ENCODE measurements at regions not wholly inside any gene's neighbourhood (a gene's known extent, or its start where the extent isn't known, plus 50 kb on each side); places are given as distances from the start of the nearest gene placed in this dataset.

DNA sequence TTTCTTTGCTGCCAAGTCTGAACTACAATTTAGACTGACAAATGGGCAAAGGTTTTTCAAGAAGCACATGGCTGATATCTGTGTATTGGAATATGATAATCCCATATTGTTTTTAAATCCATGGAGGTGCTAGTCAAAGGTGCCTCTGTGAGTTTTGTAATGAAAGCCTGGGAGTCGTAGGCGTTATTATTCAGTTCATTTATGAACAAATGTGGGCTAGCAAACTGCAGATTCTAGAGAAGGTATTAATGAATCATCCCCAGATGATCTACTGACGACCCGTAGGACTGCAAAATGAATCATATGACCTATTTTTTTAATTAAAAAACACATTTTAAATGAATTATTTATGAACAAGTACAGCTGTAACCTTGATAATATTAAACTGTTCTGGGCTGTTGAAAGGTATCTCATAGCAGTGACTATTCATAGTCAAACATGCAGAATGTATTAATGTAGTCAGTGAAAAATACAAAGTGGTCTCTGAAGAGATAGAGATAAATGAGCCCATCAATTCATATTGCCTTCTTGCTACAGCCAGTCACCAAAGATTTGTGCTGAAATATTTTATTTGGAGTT, 1317.8 kb upstream of the MAP3K7 start:
- H3K36me3 ChIP-seq (ENCODE audit: control insufficient read depth in 2 of 4, insufficient read depth in 4 of 4, low read length in 3 of 4), result no peaks in the 10 kb centered on the region
- 92% methylated on average over 4 of the region's 4 CpGs; no CpG with 5 or more reads in 1 of the 2 experiments for WGBS, 2 experiments (ENCODE audit: extremely low coverage in 1 of 2, insufficient coverage in 1 of 2, insufficient read length in 1 of 2, insufficient replicate concordance in 2 of 2, low coverage in 1 of 2, low lambda C conversion rate in 2 of 2, missing lambda C conversion rate in 1 of 2)
- H4K91ac ChIP-seq (replicated peaks; ENCODE audit: insufficient read length, low read length), result no peak overlapping the region
- H4K8ac ChIP-seq (ENCODE audit: extremely low read depth, insufficient read depth, low read length), result no peak overlapping the region
- H2BK20ac ChIP-seq (ENCODE audit: low read length), result no peak overlapping the region
- H3K9me3 ChIP-seq (ENCODE audit: insufficient read depth in 2 of 2, low read depth in 1 of 2, low read length in 1 of 2), result no peaks in the 10 kb centered on the region
- DNase-seq (ENCODE audit: low read depth in 1 of 2, low spot score in 2 of 2) (no peak), FAIRE-seq (no peak)
- TF ChIP-seq KDM1A (IDR thresholded peaks at IDR 0.05; ENCODE audit: borderline replicate concordance, low read length) (no peak), BCL11A (IDR thresholded peaks at IDR 0.05; ENCODE audit: low read depth in 2 of 2, low read length in 2 of 2) (no peak), CTBP2 (IDR thresholded peaks at IDR 0.05; ENCODE audit: borderline replicate concordance, insufficient read depth, insufficient read length, low read length) (no peak), SAP30 (IDR thresholded peaks at IDR 0.05; ENCODE audit: insufficient read depth, insufficient replicate concordance, low read length) (no peak), RAD21 (IDR thresholded peaks at IDR 0.05 in 1 of 2, conservative IDR thresholded peaks at IDR 0.05 in 1 of 2; ENCODE audit: low read depth in 2 of 2, low read length in 2 of 2) (no peak), CBX5 (IDR thresholded peaks at IDR 0.05; ENCODE audit: low read depth, low read length) (no peak), BACH1 (IDR thresholded peaks at IDR 0.05; ENCODE audit: low read length) (no peak), EGR1 (IDR thresholded peaks at IDR 0.05; ENCODE audit: borderline replicate concordance, low read depth, low read length) (no peak), EP300 (IDR thresholded peaks at IDR 0.05; ENCODE audit: borderline replicate concordance in 1 of 2, low read depth in 2 of 2, low read length in 2 of 2) (no peak), CEBPB (IDR thresholded peaks at IDR 0.05; ENCODE audit: low read depth, low read length) (no peak), TAF1 (IDR thresholded peaks at IDR 0.05; ENCODE audit: low read depth, low read length) (no peak)
- no peak overlapping the region for H3K18ac ChIP-seq (ENCODE audit: extremely low read depth, low read length)
- no peak overlapping the region for H4K5ac ChIP-seq (ENCODE audit: insufficient read length, low read depth, low read length)
- no peak overlapping the region for H3K4me3 ChIP-seq (ENCODE audit: extremely low read depth in 1 of 4, insufficient read depth in 2 of 4, low read depth in 3 of 4, low read length in 4 of 4)
- H2BK5ac ChIP-seq (ENCODE audit: low read depth, low read length), result no peak overlapping the region
- H3K9ac ChIP-seq (replicated peaks in 1 of 4; ENCODE audit: extremely low read depth in 1 of 4, low read depth in 3 of 4, low read length in 3 of 4), result no peak overlapping the region
- no peaks in the 10 kb centered on the region for H4K20me1 ChIP-seq (replicated peaks in 1 of 2; ENCODE audit: control insufficient read depth in 1 of 2, insufficient read depth in 2 of 2, low read length in 2 of 2)
- no peak overlapping the region for H3K27ac ChIP-seq (ENCODE audit: low read depth, low read length)
- H3K79me1 ChIP-seq (ENCODE audit: low read depth, low read length), result no peaks in the 10 kb centered on the region
- H3K27me3 ChIP-seq (replicated peaks in 1 of 4; ENCODE audit: control insufficient read depth in 3 of 4, extremely low read depth in 1 of 4, insufficient read depth in 3 of 4, low read length in 3 of 4), result no peaks in the 10 kb centered on the region
- no peak overlapping the region for H2BK12ac ChIP-seq (ENCODE audit: low read depth, low read length)
- no peak overlapping the region for H2AK5ac ChIP-seq (ENCODE audit: low read depth, low read length)
- H3K4me2 ChIP-seq (ENCODE audit: insufficient read depth in 1 of 2, low read depth in 2 of 2, low read length in 2 of 2), result no peak overlapping the region
- H3K14ac ChIP-seq (ENCODE audit: insufficient read length), result no peak overlapping the region
- H3K23ac ChIP-seq (ENCODE audit: insufficient read length), result no peak overlapping the region
- no peaks in the 10 kb centered on the region for H3K23me2 ChIP-seq (ENCODE audit: low read depth, low read length)
- POLR2A ChIA-PET (ENCODE audit: partially characterized antibody), result no interaction called here
- H2BK120ac ChIP-seq (replicated peaks; ENCODE audit: low read depth, low read length), result no peak overlapping the region
- H3K79me2 ChIP-seq (ENCODE audit: control insufficient read depth in 1 of 2, insufficient read depth in 2 of 2, low read length in 2 of 2), result no peaks in the 10 kb centered on the region
- no peak overlapping the region for H3K56ac ChIP-seq (replicated peaks; ENCODE audit: insufficient read length, low read depth, low read length)
- H3K4ac ChIP-seq (replicated peaks; ENCODE audit: insufficient read length, low read depth, low read length), result no peak overlapping the region
- no peak overlapping the region for H2AFZ ChIP-seq (ENCODE audit: low read length)
- CTCF ChIA-PET (ENCODE audit: partially characterized antibody), result no interaction called here
- no peak overlapping the region for H2BK15ac ChIP-seq (ENCODE audit: low read length)
- no peaks in the 10 kb centered on the region for H3K4me1 ChIP-seq (replicated peaks in 1 of 4; ENCODE audit: control insufficient read depth in 3 of 4, insufficient read depth in 4 of 4, low read length in 3 of 4)

Data from H1 (cell line).